ENCODE measurements at regions not wholly inside any gene's neighbourhood (a gene's known extent, or its start where the extent isn't known, plus 50 kb on each side); places are given as distances from the start of the nearest gene placed in this dataset.

DNA sequence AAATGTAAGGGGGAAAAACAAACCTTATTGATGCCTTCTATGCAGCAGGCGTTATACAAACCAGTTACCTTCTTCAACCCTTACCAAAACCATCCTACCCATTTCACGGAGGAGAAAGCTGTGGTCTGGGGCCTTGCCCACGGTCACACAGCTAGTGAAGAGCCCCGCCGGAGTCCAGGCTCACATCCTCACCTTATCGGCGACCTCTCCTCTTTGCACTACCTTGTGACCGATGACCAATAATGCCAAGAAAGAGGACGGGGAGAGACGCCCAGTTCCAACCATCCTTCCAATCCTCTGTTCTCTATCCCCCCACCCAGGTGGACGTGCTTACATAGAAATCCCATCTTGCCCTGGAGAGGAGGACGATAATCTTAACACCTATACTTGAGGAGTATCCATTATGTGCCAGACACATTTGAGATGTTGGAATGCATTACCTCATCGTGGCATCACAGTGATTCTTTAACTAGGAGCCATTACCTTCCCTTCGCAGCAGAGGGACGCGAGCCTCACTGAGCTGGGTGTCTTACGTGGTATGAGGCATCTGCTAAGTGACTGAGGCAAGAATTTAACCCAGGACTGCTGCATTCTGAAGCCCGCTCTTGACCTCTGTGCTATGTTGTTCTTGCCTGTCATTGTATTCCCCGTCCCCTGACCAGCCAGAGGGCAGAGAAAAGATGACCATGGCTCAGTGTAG lies 253.7 kb upstream of the B3GAT1 start:
- TF ChIP-seq, protein P1, sequence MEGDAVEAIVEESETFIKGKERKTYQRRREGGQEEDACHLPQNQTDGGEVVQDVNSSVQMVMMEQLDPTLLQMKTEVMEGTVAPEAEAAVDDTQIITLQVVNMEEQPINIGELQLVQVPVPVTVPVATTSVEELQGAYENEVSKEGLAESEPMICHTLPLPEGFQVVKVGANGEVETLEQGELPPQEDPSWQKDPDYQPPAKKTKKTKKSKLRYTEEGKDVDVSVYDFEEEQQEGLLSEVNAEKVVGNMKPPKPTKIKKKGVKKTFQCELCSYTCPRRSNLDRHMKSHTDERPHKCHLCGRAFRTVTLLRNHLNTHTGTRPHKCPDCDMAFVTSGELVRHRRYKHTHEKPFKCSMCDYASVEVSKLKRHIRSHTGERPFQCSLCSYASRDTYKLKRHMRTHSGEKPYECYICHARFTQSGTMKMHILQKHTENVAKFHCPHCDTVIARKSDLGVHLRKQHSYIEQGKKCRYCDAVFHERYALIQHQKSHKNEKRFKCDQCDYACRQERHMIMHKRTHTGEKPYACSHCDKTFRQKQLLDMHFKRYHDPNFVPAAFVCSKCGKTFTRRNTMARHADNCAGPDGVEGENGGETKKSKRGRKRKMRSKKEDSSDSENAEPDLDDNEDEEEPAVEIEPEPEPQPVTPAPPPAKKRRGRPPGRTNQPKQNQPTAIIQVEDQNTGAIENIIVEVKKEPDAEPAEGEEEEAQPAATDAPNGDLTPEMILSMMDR (IDR thresholded peaks at IDR 0.05) = no peak
- no peak for TF ChIP-seq POLR2A (IDR thresholded peaks at IDR 0.05)

Data from heart left ventricle (tissue), 13 donors.